Peyer's patch (tissue), 4 donors: ENCODE measurements at regions not wholly inside any gene's neighbourhood (a gene's known extent, or its start where the extent isn't known, plus 50 kb on each side); places are given as distances from the start of the nearest gene placed in this dataset.

ENCODE experiments used
- DNase-seq, 3 donors: peaks; one replicate each; pipeline ENCODE4 v3.0.0-alpha.2; 2017 to 2019
- H3K27ac ChIP-seq, 4 donors: fragments of 200-600 bp; sonication (generic); one replicate each; pipeline ENCODE4 v1.5.1; 2016 to 2019
- H3K27me3 ChIP-seq, 2 donors: fragments of 200-600 bp; sonication (generic); one replicate each; pipeline ENCODE4 v1.5.1; 2019
- H3K36me3 ChIP-seq, 3 donors: fragments of 200-600 bp; sonication (generic); one replicate each; pipeline ENCODE4 v1.5.1; 2016 to 2019
- H3K4me1 ChIP-seq, 4 donors: fragments of 200-600 bp; sonication (generic); one replicate each; pipeline ENCODE4 v1.5.1; 2016 to 2019
- H3K4me3 ChIP-seq, 4 donors: fragments of 200-600 bp; sonication (generic); 1 replicate in 3 of 4; 2 replicates in 1 of 4; pipeline ENCODE4 v1.5.1; 2016 to 2019; ENCODE audit warnings: mild to moderate bottlenecking in 1 of 4
- H3K9me3 ChIP-seq, 4 donors: fragments of 200-600 bp; sonication (generic); one replicate each; pipeline ENCODE4 v1.5.1; 2016 to 2019; ENCODE audit warnings: mild to moderate bottlenecking in 1 of 4
- POLR2A ChIP-seq, 2 donors: fragments of 450-650 bp; IDR thresholded peaks; one replicate each; pipeline ENCODE4 v1.5.1; 2017; ENCODE audit warnings: antibody characterized with exemption in 2 of 2, mild to moderate bottlenecking in 2 of 2, moderate library complexity in 2 of 2
- TF ChIP-seq, protein P1 (sequence below), 6 experiments: fragments of 450-650 bp in 4 of 6; fragments of 200-600 bp in 2 of 6; sonication (generic) in 1 of 6; IDR thresholded peaks; one replicate each; pipeline ENCODE4 v1.5.1; 2017 to 2019; ENCODE audit warnings: antibody characterized with exemption in 6 of 6, mild to moderate bottlenecking in 3 of 6, moderate library complexity in 1 of 6

DNA sequence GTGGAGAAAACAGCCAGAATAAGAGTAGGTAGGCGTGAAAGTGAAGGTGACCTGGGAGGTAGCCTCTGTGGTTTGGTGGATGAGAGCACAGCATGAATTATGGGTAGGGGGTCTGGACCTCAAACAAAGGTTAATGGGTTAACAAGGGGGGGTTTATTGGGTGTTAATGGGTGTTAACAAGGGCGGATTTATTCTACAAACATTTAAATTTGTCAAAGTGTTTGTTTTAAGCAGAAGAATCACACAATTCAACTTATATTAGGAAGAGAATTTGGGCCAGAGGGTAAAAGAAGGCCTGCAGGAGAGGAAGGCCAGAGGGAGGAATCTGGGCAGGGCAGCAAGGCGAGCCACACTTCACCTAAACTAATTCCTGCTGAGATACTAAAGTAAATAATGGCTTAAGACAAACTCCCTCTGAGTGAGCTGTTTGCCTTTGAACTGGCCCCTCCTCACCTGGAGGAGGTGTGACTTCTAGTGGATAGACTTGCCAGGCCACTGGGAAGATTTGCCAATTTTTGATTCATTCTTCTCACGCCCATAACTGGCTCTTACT lies 191.7 kb downstream of the GIPC2 start:
- H3K4me3 ChIP-seq, result no peak overlapping the region
- TF ChIP-seq, protein P1, sequence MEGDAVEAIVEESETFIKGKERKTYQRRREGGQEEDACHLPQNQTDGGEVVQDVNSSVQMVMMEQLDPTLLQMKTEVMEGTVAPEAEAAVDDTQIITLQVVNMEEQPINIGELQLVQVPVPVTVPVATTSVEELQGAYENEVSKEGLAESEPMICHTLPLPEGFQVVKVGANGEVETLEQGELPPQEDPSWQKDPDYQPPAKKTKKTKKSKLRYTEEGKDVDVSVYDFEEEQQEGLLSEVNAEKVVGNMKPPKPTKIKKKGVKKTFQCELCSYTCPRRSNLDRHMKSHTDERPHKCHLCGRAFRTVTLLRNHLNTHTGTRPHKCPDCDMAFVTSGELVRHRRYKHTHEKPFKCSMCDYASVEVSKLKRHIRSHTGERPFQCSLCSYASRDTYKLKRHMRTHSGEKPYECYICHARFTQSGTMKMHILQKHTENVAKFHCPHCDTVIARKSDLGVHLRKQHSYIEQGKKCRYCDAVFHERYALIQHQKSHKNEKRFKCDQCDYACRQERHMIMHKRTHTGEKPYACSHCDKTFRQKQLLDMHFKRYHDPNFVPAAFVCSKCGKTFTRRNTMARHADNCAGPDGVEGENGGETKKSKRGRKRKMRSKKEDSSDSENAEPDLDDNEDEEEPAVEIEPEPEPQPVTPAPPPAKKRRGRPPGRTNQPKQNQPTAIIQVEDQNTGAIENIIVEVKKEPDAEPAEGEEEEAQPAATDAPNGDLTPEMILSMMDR (IDR thresholded peaks at IDR 0.05), result no peak
- TF ChIP-seq POLR2A (IDR thresholded peaks at IDR 0.05), result no peak
- H3K27me3 ChIP-seq, result no peaks in the 10 kb centered on the region
- H3K27ac ChIP-seq, result no peak overlapping the region
- DNase-seq, result no peak
- no peaks in the 10 kb centered on the region for H3K9me3 ChIP-seq
- H3K36me3 ChIP-seq, result no peaks in the 10 kb centered on the region
- H3K4me1 ChIP-seq, result no peaks in the 10 kb centered on the region

GRCh38 chr1:78240191-78240590 lies 194.4 kb downstream of the GIPC2 start:
- H3K4me1 ChIP-seq, result no peaks in the 10 kb centered on the region
- no peaks in the 10 kb centered on the region for H3K36me3 ChIP-seq
- H3K27ac ChIP-seq, result no peak overlapping the region
- DNase-seq, result no peak
- H3K27me3 ChIP-seq, result no peaks in the 10 kb centered on the region
- no peaks in the 10 kb centered on the region for H3K9me3 ChIP-seq
- no peak overlapping the region for H3K4me3 ChIP-seq
- TF ChIP-seq, protein P1 (IDR thresholded peaks at IDR 0.05), result no peak
- no peak for TF ChIP-seq POLR2A (IDR thresholded peaks at IDR 0.05)

DNA sequence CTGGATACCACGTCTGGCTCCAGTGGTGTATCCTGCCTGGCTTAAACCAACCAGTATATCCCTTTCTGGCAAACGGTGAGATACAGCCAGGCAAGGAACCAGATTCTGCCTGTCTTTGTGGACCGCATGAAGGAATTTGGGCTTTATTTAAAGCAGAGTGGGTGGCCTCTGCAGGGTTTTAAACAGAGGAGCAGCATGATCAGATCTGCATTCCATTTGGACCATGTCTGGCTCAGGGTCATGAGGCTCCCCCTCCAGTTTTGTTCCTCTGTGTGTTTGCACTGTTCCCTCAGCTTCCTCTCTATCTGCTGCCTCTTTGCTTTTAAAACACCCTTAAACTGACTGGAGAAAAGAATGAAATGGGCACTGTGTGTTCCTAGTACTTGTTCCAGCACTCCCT lies 195.0 kb downstream of the GIPC2 start:
- no peak for DNase-seq
- Histone ChIP-seq H3K4me1 (no peaks in the 10 kb centered on the region), H3K9me3 (no peaks in the 10 kb centered on the region), H3K36me3 (no peaks in the 10 kb centered on the region), H3K27me3 (no peaks in the 10 kb centered on the region), H3K4me3 (no peak overlapping the region), H3K27ac (peak overlapping the region in 1 of 4 donors; percentile 2)
- TF ChIP-seq POLR2A (IDR thresholded peaks at IDR 0.05), result no peak
- TF ChIP-seq, protein P1 (IDR thresholded peaks at IDR 0.05), result no peak

GRCh38 chr1:78247079-78247478 lies 201.3 kb downstream of the GIPC2 start:
- Histone ChIP-seq H3K27me3 (no peaks in the 10 kb centered on the region), H3K4me3 (no peak overlapping the region), H3K9me3 (no peaks in the 10 kb centered on the region), H3K4me1 (no peaks in the 10 kb centered on the region), H3K36me3 (no peaks in the 10 kb centered on the region), H3K27ac (no peak overlapping the region)
- no peak for DNase-seq
- TF ChIP-seq, protein P1 (IDR thresholded peaks at IDR 0.05), result no peak
- TF ChIP-seq POLR2A (IDR thresholded peaks at IDR 0.05), result no peak

- no peak overlapping the region for H3K27ac ChIP-seq
Measured at GRCh38 chr1:78250201-78250600, 204.4 kb downstream of the GIPC2 start.

More at GRCh38 chr1:78250201-78250600, 204.4 kb downstream of the GIPC2 start:
- Histone ChIP-seq H3K4me1 (no peaks in the 10 kb centered on the region), H3K9me3 (no peaks in the 10 kb centered on the region), H3K36me3 (no peaks in the 10 kb centered on the region), H3K4me3 (no peak overlapping the region), H3K27me3 (no peaks in the 10 kb centered on the region)
- no peak for TF ChIP-seq POLR2A (IDR thresholded peaks at IDR 0.05)
- TF ChIP-seq, protein P1 (IDR thresholded peaks at IDR 0.05), result no peak
- DNase-seq, result no peak
